ENCODE measurements at regions not wholly inside any gene's neighbourhood (a gene's known extent, or its start where the extent isn't known, plus 50 kb on each side); places are given as distances from the start of the nearest gene placed in this dataset.
"Not testable (repeated sequence)": the region's sequence is repeated elsewhere in the genome, so short reads cannot be mapped to it uniquely, and the experiment has no call there.

DNA sequence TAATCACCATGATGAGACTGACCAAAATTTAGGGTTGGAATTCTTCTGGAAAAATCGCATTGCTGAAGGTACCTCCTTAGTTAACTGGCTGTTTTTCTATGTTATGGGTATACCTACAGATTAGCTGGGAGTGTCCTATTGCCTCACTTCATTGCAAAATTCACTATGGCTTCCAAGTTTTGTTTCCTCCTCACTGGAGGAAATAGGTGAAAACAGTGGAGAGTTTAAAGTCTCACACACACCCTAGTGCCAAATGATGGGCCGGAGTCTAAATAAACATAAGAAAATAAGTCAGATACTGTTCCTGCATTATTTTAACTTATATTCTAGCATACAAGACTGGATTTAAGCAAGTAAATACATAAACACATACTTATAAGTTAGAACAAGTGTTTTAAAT lies 98.2 kb downstream of the AHR start:
- DNase-seq: no peak

DNA sequence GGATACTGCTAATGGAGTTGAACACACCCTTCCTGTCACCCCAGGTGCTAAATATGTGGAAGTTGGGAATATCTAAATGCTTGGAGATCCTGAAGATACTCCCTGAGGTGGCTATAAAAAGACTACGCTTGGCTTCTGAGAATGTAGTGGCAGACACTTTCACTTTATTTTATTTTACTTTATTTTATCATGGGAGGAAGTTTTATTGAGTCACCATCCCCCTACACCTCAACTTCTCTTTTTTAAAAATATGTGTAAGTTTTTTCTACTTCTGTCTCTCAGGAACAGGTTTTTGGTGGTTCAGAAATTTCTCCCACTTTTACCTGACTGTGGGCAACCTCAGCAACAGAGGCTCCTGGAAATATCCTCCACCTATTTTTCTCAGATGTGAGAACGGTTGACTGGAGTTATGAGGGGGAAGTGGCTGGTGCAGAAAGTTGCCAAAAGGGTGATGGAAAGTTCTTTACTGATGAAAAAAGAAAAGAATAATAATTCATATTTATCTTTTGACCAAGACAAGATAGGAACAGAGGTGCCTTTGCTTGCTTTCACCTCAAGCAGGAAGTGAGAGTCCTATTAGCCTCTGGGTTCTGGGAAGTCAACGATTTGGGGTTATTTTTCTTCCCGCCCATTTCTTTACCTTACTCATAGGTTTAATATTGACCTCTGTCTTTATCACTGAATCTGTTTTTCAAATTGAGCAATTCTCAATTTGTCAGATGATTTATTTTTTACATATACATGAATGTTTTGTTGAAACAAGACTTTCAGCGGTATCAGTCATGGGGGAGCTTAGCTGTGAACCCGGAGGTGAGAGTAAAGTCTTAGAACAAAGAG lies 103.6 kb downstream of the AHR start:
- no peak for DNase-seq

DNA sequence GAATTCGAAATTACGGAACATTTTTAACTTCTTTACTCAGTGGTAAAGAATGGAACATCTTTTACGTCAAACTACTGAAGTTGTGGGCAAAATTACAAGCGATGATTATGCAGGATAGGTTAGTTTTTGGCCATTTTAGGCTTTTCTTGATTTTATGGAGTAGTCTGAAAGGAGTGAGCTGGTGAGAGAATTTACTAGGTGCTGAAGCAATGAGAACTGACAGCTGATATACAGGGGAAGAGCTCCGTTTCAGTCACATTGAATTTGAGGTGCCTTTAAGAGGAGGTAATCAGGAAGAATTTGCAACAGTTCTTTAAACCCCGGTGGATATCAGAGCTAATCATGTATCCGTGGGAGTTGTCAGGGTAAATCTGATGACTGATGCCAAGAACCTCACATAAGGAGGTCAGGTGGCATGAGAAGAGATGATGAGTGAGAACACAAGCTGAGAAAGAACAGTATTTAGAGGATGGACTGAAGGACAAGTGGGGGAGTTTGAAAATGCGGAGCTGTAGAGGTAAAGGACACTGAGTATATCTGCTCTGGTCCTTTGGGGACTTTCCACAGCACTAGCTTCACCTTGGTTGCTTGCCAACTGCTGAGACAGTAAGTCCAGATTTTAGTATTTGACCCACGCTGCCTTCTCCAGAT lies 104.3 kb downstream of the AHR start:
- no peak for DNase-seq

DNA sequence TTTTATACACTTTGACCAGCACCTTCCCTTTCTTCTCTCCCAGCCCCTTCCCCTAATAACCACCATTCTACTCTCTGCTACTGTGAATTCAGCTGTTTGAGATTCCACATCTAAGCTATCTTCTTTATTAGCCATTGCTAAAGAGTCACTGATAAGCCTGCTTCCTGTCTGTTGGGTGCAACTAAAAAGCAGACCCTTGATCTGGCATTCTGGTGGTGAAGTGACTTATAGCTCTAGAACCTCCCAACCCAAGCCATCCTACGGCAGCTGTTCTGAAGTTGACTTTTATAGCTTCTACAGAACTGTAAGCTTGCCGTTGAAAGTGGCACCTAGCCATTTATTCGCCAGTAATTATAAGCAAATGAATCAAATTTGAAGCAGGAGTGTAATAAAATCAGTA lies 105.6 kb downstream of the AHR start:
- DNase-seq: no peak

DNA sequence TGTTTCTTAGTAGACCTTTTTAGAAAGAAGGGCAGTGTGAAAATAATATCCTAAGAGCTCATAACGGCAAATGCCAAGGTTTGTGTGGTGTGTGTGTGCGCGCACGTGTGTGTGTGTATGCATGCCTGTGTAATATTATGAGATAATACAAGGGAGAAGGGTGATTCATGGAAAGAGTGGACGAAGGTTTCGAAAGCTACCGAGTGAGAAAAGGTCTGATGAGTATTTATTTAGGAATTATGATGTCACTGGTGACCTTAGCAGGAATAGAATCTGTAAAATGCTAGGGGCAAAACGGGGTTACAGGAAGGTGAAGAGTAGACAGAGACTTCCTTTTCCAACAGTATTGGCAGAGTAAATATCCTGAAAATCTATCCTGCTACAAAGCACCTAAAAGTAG lies 107.3 kb downstream of the AHR start:
- no peak for DNase-seq

DNA sequence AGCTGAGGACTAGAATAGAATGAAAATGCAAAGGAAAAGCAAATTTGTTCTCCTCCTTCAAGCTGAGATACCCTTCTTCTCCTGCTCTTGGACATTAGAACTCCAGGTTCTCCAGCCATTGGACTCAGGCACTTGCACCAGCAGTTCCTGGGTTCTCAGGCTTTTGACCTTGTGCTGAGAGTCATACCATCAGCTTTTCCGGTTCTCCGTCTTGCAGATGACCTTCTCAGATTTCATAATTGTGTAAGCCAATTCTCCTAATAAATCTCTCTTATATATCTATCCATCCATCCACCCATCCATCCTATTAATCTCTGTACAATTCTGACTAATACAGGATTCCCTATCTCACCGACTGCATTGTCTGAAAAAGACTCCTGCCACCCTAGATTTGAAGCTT lies 108.3 kb downstream of the AHR start:
- no peak for DNase-seq

DNA sequence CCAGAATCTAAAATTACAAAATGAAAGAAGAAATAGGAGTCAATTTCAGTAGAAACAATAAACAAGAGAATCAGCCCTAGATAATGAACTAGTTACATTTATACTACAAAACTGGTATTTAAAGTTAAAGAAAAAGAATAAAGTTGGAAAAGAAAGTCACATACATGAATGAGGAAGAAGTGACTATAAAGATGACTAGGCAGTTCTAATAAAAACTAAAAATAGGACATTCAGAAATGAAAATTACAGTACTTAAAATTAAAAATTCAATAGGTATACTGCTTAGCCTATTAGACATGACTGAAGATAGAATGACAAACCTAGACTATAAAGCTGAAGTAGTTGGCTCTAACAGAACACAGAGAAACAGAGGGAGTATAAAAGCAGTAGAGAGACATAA lies 108.8 kb downstream of the AHR start:
- DNase-seq: no peak

DNA sequence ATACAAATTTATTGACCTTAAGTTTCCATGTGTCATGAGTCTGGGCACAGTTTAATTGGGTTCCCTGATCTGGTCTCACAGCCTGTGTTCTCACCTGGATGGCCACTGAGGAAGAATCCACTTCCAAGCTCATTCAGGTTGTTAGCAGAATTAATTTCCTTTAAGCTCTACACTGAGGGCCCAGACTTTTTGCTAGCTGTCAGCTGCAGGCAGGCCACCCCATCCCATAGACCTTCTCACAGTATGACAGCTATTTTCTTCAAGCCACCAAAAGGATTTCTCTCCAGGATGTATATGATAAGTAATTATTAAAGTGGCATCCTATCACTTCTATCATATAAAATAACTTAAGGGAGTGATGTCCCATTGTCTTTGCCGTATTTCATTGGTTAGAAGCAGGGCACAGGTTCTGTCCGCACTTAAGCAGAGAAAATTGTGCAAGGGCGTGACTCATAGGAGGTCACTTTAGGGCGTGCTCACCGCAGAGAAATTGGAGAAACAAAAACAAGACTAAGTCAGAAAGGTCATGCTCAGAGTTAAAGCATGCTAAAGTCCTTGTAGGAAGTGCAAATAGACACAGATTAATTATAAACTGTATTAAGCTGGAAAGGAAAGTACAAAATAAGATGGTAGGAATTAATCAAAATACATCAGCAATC lies 109.9 kb downstream of the AHR start:
- no peak for DNase-seq

DNA sequence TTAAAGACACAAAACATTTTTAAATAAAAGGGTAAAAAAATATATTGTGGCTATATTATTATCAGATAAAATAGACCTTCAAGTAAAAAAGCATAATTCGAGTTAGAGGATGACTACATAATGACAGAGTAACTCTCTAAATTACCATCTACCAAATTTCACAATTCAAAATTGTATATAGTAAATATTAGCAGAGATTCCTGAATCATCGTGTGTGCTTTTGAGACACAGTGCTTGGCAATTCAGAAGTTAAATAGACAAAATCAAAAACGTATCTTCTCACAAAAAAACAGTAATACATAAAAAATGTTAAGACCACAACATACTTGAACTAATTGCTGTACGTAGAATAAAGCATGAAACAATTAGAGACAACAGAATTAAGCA lies 110.4 kb downstream of the AHR start:
- DNase-seq: no peak

DNA sequence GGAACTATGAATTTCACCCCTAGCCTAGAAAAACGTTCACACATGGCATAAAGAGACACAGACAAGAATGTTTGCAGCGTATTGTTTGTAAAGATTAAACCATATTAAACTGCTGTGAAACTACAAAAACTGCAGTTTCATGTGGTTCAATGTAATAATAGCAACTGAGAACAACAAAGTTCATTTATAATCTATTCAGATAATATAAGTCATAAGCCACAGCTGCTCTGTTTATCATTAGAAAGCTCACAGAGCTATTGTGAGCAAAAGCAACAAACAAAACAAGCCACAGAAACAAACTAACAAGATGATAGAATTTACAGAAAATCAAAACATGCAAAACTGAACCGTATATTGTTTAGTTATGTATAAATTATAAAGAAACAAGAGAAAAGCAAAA lies 113.5 kb downstream of the AHR start:
- no peak for DNase-seq

DNA sequence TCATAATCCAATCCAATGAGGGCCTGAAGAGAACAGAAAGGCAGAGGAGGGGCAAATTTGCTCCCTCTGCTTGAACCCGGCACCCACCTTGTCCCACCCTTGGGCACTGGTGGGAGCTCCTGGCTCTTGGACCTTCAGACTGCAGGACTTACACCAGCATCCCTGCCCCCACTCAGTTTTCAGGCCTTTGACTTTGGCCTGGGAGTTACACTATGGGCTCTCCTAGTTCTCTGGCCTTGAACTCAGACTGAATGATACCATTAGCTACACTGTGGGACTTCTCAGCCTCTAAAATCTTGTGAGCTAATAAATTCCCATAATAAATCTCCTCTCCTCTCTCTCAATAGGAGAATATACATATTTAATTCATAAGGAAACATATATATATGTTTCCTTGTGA lies 114.4 kb downstream of the AHR start:
- no peak for DNase-seq

DNA sequence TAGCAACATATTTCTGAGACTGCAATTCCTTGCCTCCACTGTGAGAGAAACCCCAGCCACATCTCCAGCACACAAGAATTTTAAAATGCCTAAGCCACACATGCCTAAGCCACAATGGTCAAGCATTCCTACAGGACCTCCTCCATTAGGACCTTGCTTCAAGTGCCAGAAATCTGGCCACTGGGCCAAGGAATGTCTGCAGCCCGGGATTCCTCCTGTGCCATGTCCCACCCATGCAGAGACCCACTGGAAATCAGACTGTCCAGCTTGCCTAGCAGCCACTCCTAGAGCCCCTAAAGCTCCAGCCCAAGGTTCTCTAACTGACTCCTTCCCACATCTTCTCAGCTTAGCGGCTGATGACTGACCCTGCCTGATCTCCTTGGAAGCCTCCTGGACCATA lies 117.5 kb downstream of the AHR start:
- DNase-seq: no peak

DNA sequence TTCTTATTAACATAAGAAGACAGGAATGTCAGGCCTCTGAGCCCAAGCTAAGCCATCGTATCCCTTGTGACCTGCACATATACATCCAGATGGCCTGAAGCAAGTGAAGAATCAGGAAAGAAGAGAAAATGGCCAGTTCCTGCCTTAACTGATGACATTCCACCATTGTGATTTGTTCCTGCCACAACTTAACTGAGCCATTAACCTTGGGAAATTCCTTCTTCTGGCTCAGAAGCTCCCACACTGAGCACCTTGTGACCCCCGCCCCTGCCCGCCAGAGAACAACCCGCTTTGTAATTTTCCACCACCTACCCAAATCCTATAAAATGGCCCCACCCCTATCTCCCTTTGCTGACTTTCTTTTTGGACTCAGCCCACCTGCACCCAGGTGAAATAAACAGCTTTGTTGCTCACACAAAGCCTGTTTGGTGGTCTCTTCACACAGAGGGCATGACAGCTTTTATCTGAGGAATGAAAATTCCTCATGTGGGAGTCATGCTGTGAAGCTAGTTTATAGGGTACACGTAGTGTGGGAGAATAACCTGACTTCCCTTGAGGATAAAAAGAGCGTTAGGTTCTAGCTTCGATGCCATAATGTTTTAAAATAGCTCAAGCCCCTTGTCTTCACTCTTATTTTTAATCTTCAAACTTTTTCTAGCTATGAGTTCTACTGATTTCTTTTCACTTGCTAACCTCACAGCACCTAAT lies 122.0 kb downstream of the AHR start:
- not testable (repeated sequence) for DNase-seq

DNA sequence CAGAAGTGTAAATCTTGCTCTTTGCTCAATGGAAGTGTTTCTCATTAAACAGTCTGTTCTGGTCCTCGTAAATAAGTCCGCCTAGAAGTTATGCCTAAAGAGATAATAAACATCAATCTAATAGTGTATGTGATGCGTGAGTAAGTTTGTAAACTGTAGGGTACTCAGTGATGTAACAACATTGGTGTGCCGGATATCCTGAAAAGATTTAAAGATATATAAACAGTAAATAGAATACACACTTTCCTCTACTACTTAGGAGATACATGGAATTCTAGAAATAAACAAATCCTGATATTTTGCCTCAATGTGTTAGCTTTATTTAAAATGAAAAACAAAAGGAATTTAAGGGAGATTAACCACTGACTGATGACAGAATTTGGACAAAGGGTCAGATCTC lies 123.5 kb downstream of the AHR start:
- DNase-seq: no peak

DNA sequence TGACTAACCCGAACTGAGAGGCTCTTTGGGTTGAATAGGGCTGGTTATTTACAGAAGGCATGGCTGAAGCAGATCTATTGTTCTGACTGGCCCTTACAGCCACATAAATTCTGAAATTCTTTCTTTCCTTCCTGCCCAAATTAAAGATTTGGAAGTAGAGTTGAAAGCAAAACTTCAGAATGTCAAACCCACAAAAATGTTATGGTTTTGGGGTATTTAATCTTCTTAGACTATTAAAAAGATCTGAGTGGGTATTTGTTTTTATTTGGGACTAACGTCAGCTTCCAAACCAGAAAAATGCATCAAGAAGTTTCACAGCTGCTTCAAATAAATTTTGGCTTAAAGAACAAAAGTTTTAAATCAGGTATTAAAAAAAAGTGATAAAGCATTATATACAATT lies 124.5 kb downstream of the AHR start:
- DNase-seq: no peak

DNA sequence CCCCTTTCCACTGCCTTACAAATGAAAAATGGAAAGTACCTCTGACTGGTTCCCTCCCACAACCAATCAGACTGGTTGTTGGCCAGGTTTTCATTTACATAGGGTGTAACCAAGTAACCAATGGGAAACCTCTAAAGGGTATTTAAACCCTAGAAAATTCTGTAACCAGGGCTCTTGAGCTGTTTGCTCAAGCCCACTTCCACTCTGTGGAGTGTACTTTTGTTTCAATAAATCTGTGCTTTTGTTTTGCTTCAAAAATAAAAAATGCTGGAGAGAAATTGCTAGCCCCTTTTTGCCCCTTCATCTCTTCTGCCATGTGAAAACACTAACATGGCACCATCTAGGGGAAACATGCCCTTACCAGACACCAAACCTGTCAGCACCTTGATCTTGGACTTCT lies 129.5 kb downstream of the AHR start:
- DNase-seq: no peak

DNA sequence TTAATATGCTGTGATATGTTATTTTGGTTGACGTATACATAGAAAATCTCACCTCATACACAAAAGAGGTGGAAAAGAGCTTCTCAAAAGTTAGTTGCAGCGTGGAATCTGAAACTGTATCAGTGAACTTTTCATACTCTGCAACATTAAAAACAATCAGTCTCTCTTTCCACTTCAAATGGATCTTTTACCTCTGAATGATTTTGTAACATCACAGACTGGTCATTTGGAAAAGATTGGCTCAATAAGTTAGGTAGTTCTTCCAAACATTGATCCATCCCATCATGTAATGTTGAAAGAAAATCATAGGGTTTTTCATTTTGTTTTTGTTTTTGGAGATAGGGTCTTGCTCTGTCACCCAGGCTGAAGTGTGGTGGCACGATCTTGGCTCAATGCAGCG lies 131.1 kb downstream of the AHR start:
- no peak for DNase-seq

DNA sequence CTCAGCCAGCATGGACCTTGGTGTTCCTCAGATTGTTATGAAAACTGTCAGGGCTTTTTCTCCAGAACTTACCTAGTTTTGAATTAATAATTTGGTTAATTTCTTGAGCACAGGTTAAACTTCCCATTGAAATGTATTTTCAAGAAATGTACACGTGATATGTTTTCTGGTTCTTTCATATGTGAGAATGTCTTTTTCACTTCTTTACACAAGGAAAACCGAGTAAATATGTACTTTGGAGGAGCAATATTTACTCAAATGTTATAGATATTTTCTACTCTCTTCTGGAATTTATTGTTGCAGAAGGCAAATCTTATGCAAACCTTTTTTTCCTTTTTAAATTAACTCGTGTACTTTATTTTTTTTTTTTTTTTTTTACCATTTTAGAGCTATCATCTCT lies 134.3 kb downstream of the AHR start:
- no peak for DNase-seq

DNA sequence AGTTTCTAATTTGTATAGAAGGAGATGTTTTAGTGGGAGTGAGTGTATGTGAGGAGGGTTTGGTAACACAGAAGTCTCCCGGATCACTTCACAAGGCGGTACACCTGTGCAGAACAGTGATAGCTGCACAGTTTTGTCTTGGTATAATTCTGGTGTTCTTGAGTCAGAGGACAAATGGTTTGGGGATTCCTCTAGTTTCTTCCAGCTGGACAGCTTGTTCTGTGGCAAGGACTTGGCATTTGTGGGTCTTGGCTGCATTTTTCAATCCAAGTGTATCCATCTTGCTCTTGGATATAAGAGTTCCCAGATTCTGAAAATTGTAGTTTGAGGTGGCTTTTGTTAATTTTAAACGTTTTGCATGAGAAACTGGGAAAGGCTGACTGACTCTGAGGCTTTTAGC lies 135.7 kb downstream of the AHR start:
- no peak for DNase-seq

DNA sequence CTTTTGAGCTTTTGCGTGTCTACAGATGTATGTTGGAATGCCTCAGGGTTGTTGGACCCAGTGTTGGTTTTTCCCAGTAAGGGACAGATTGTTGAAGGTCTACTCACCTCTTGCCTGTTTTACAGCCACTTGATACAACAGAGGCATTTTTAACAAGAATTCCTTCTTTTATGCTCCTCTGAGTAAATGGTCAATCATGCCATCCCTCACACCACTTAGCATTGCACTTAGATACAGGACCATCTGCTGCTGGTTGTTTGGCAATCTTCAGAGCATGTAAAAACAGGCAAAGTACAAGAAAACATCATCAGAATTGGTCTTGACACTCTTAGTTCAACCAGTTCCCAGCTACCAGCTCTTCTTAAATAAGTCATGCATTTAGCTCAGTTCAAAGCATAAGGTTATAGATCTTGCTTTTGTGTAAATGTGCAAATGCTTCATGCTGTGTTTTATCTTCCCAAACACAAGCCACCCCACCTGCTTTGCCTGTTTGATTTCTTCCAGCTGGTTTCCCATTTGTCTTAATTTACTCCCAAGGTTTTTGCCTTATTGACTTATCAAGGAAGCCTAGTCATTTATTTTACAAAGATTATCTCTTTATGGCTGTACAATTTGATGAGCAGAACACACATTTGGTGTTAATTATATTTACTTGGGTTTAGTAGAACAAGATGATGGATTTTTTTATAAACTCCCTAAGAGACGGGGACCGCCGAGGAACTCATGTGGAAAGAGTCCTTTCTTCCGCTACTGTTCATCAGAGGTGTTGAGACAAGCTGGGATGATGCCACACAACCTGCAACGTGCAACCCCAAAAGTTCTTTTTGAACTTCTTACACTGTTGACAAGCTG lies 136.6 kb downstream of the AHR start:
- DNase-seq: peak; percentile 33

DNA sequence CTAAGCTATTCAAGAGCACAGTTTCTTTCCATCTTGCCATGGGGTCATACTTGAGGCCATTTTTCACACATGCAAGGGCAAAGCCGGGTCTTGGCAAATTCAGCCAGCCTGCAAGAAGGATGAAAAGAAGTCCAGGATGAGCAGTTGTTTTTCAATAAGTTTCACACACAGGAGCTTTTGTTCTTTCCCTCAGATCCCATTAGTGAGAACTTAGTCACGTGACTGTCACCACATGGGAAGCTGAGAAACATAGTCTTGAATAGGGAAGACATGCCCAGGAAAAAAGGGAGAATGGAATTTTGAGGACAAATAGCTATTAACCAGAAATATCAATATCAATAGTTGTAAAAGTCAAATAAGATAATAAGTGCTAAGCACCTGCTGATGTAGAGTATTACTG lies 137.7 kb downstream of the AHR start:
- DNase-seq: no peak

DNA sequence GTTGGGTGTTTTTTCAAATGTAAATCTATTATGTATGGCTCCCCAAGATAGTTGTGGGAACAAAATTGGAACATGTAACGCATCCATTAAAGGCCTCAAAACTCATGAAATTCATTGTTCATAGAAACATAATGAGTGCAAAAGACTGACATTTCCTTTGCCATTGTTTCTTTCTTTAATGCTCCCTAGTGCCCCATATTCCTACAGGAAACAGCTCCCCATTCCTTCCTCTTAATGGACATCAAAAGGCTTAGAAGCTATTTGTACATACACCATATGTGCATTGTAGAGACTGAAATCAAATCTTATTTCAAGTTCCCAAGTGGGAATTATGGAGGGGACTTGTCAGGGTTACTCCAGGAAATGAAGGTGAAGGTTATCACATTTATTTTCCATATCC lies 139.1 kb downstream of the AHR start:
- DNase-seq: no peak

Data from NCI-H345 (cell line).